K562 (cell line): ENCODE measurements at regions not wholly inside any gene's neighbourhood (a gene's known extent, or its start where the extent isn't known, plus 50 kb on each side); places are given as distances from the start of the nearest gene placed in this dataset.

Experiments used
- ATAC-seq: fragments of 200-7000 bp; cut with Tn5 transposase; 3 replicates; pipeline ENCODE4 v1.9.1; 2020; ENCODE audit warnings: moderate library complexity
- BruUV-seq: library from RNA; stranded (reverse); fragments of 400-500 nt; replicated peaks from 2 replicates; lab custom pipeline; 2021; lab: Mats Ljungman, UMichigan
- CTCF ChIA-PET: fragments of 300-600 bp; formaldehyde crosslinking; extraction: SDS; loops from one replicate; lab custom pipeline; 2021; ENCODE audit warnings: low intra/inter-chr PET ratio; lab: Yijun Ruan, JAX
- POLR2A ChIA-PET: fragments of 300-600, 350-650 bp; sonication (Branson Sonifier 250); formaldehyde crosslinking; extraction: SDS; loops from one replicate; lab custom pipeline; 2021; ENCODE audit warnings: antibody characterized with exemption, inconsistent platforms; lab: Yijun Ruan, JAX
- DNase-seq, 4 experiments: peaks; one replicate each; pipeline versions ENCODE4 v3.0.0 to v3.0.0-alpha.2; 2011 to 2018; ENCODE audit warnings: low spot score in 3 of 4, mixed read lengths in 3 of 4; ENCODE audit errors: extremely low read depth in 1 of 4
- FAIRE-seq: peaks from 2 replicates; lab custom pipeline; 2011; peaks lifted over from hg19 to GRCh38; lab: Jason Lieb, UNC
- H2AFZ ChIP-seq: 2 replicates; pipeline ENCODE4 v1.6.0; 2011; ENCODE audit warnings: low read depth, low read length, control low read depth, inconsistent platforms
- H3K27ac ChIP-seq: fragments of 200-600 bp; 3 replicates; pipeline ENCODE4 v1.8.0; 2011; ENCODE audit warnings: low read depth, mild to moderate bottlenecking, control low read depth, inconsistent platforms, low read length, moderate library complexity, mixed read lengths; ENCODE audit errors: extremely low read depth
- H3K27me3 ChIP-seq, 2 experiments: fragments of 300-600 bp in 1 of 2; 2 replicates in 1 of 2; 3 replicates in 1 of 2; pipeline versions ENCODE4 v1.6.0 to v1.8.0; 2011; ENCODE audit warnings: inconsistent platforms in 2 of 2, low read length in 2 of 2, mild to moderate bottlenecking in 1 of 2, mixed read lengths in 1 of 2, moderate library complexity in 1 of 2; ENCODE audit not compliant: control insufficient read depth in 2 of 2, insufficient read depth in 2 of 2
- H3K36me3 ChIP-seq: fragments of 300-600 bp; 3 replicates; pipeline ENCODE4 v1.8.0; 2011; ENCODE audit warnings: mild to moderate bottlenecking, low read length, inconsistent platforms; ENCODE audit not compliant: control insufficient read depth, insufficient read depth
- H3K4me1 ChIP-seq, 2 experiments: fragments of 200-600 bp in 1 of 2; replicated peaks in 1 of 2; 2 replicates in 1 of 2; 3 replicates in 1 of 2; pipeline versions ENCODE4 v1.5.1 to v1.8.0; 2011; ENCODE audit warnings: inconsistent platforms in 2 of 2, low read length in 2 of 2, mild to moderate bottlenecking in 1 of 2, mixed read lengths in 1 of 2, moderate library complexity in 1 of 2; ENCODE audit not compliant: control insufficient read depth in 2 of 2, insufficient read depth in 2 of 2
- H3K4me2 ChIP-seq: 2 replicates; pipeline ENCODE4 v1.6.1; 2011; ENCODE audit warnings: low read length, control low read depth, inconsistent platforms, mixed read lengths; ENCODE audit not compliant: insufficient read depth
- H3K4me3 ChIP-seq: fragments of 200-600 bp; sonication (generic), shearing (Covaris generic); 2 replicates; pipeline ENCODE4 v1.5.1; 2016; ENCODE audit warnings: control low read depth, inconsistent platforms
- H3K79me2 ChIP-seq: fragments of 200-600 bp; 3 replicates; pipeline ENCODE4 v1.8.0; 2011; ENCODE audit warnings: low read length, inconsistent platforms; ENCODE audit not compliant: control insufficient read depth, insufficient read depth
- H3K9ac ChIP-seq, 2 experiments: 2 replicates each; pipeline versions ENCODE4 v1.6.0 to v1.6.1; 2011; ENCODE audit warnings: low read depth in 2 of 2, low read length in 2 of 2, control low read depth in 1 of 2, inconsistent platforms in 1 of 2, mild to moderate bottlenecking in 1 of 2, mixed read lengths in 1 of 2; ENCODE audit not compliant: insufficient read depth in 1 of 2
- H3K9me1 ChIP-seq: one replicate; pipeline ENCODE4 v1.6.0; 2011; ENCODE audit warnings: inconsistent platforms, mild to moderate bottlenecking, low read length, moderate library complexity; ENCODE audit not compliant: control insufficient read depth, insufficient read depth
- H3K9me3 ChIP-seq: replicated peaks from 2 replicates; pipeline ENCODE4 v1.5.1; 2011; ENCODE audit warnings: low read depth, low read length, inconsistent platforms; ENCODE audit not compliant: control insufficient read depth, insufficient read depth
- H4K20me1 ChIP-seq: replicated peaks from 2 replicates; pipeline ENCODE4 v1.6.1; 2011; ENCODE audit warnings: low read length, inconsistent platforms, mixed read lengths; ENCODE audit not compliant: control insufficient read depth, insufficient read depth
- CREBBP ChIP-seq: IDR thresholded peaks from one replicate; pipeline ENCODE4 v1.6.1; 2012; ENCODE audit warnings: low read depth, mild to moderate bottlenecking, control low read depth, inconsistent platforms, low read length
- E2F6 ChIP-seq, 2 experiments: IDR thresholded peaks; 2 replicates each; pipeline ENCODE4 v1.6.1; 2011; ENCODE audit warnings: borderline replicate concordance in 1 of 2, control low read depth in 1 of 2, low read depth in 1 of 2, low read length in 1 of 2, mild to moderate bottlenecking in 1 of 2, mixed read lengths in 1 of 2, moderate library complexity in 1 of 2; ENCODE audit not compliant: insufficient read depth in 1 of 2, insufficient read length in 1 of 2, poor library complexity in 1 of 2, severe bottlenecking in 1 of 2; ENCODE audit errors: extremely low read depth in 1 of 2
- NFYB ChIP-seq: IDR thresholded peaks from 2 replicates; pipeline ENCODE4 v1.6.1; 2011; ENCODE audit warnings: mild to moderate bottlenecking, moderate library complexity; ENCODE audit not compliant: insufficient read length; ENCODE audit errors: extremely low read depth
- ZNF263 ChIP-seq: sonication (generic); formaldehyde crosslinking; IDR thresholded peaks from 2 replicates; pipeline ENCODE4 v1.8.0; 2022; ENCODE audit warnings: mild to moderate bottlenecking, missing genetic modification reagents, borderline replicate concordance
- WGBS: fragments of 100-300 bp; shearing (Covaris generic); methylation state at CpG from one replicate; pipeline ENCODE4 v1.1.6; 2016; ENCODE audit warnings: low coverage, mixed read lengths; ENCODE audit not compliant: insufficient coverage; ENCODE audit errors: missing lambda C conversion rate; 5-methylcytosine and 5-hydroxymethylcytosine counted together
- in situ Hi-C: fragments of 300-500 bp; cut with MboI; formaldehyde crosslinking; loops from 4 replicates; pipeline ENCODE4 v1.15.0; 2018; ENCODE audit warnings: inconsistent platforms, mixed read lengths
- intact Hi-C: fragments of 100-400 bp; cut with micrococcal nuclease; formaldehyde crosslinking; loops from 2 replicates; pipeline ENCODE4 v1.14.2; 2022
- TF ChIP-seq, protein P1 (sequence below): sonication (generic); formaldehyde crosslinking; IDR thresholded peaks from 2 replicates; pipeline ENCODE4 v1.5.0; 2020; ENCODE audit warnings: missing genetic modification reagents
- TF ChIP-seq, protein P2 (sequence below): fragments of 450-650 bp; IDR thresholded peaks from 2 replicates; pipeline ENCODE4 v1.6.1; 2016; ENCODE audit warnings: mild to moderate bottlenecking, moderate library complexity

GRCh38 chr22:49429066-49429465, 398.6 kb downstream of the BRD1 start:
- H3K9me1 ChIP-seq, result no peaks in the 10 kb centered on the region
- ChIA-PET CTCF (no interaction called here), POLR2A (interaction anchor here (0.7 kb wide), 1 partner anchor 14 kb away, joined by 3 read pairs; no protein-coding TSS in a partner anchor)
- H3K9ac ChIP-seq, result 0 out of 4 replicates have a peak overlapping the region, but pooled peaks of 1 of the 2 experiments have one; percentile 35
- peak in 1 of 4 experiments; percentile 21 for DNase-seq
- in situ Hi-C loops, result no loop called here
- H3K79me2 ChIP-seq, result no peaks in the 10 kb centered on the region
- FAIRE-seq, result no peak
- intact Hi-C loops, result no loop called here
- H3K36me3 ChIP-seq, result no peaks in the 10 kb centered on the region
- ATAC-seq, result peak; percentile 69
- no peak overlapping the region for H3K27ac ChIP-seq
- no peaks in the 10 kb centered on the region for H3K27me3 ChIP-seq
- H3K4me2 ChIP-seq, result no peak overlapping the region
- no peaks in the 10 kb centered on the region for H3K9me3 ChIP-seq
- 0 out of 2 replicates have a peak, but pooled peaks cover 5% of the 10 kb centered on the region for H4K20me1 ChIP-seq
- no peak overlapping the region; the same call in 1 of the 2 replicates for H2AFZ ChIP-seq
- H3K4me1 ChIP-seq, result peaks cover 0 to 5% of the 10 kb centered on the region in 2 experiments; a peak in 2 of 5 replicates
- no peak overlapping the region for H3K4me3 ChIP-seq
- no TSS peak for BruUV-seq
- WGBS, result 18% methylated on average over 3 of the region's 7 CpGs
- peak; percentile 68 to 94 for TF ChIP-seq E2F6 (IDR thresholded peaks at IDR 0.05; ENCODE audit: borderline replicate concordance in 1 of 2, extremely low read depth in 1 of 2, insufficient read depth in 1 of 2, insufficient read length in 1 of 2, low read depth in 1 of 2, low read length in 1 of 2, poor library complexity in 1 of 2, severe bottlenecking in 1 of 2)
- no peak for TF ChIP-seq ZNF263 (CRISPR knock-in tag)
- no peak for TF ChIP-seq CREBBP
- TF ChIP-seq, protein P1, sequence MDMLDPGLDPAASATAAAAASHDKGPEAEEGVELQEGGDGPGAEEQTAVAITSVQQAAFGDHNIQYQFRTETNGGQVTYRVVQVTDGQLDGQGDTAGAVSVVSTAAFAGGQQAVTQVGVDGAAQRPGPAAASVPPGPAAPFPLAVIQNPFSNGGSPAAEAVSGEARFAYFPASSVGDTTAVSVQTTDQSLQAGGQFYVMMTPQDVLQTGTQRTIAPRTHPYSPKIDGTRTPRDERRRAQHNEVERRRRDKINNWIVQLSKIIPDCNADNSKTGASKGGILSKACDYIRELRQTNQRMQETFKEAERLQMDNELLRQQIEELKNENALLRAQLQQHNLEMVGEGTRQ (CRISPR knock-in tag), result 0 out of 2 replicates have a peak, but pooled peaks have one; percentile 13
- TF ChIP-seq, protein P2, sequence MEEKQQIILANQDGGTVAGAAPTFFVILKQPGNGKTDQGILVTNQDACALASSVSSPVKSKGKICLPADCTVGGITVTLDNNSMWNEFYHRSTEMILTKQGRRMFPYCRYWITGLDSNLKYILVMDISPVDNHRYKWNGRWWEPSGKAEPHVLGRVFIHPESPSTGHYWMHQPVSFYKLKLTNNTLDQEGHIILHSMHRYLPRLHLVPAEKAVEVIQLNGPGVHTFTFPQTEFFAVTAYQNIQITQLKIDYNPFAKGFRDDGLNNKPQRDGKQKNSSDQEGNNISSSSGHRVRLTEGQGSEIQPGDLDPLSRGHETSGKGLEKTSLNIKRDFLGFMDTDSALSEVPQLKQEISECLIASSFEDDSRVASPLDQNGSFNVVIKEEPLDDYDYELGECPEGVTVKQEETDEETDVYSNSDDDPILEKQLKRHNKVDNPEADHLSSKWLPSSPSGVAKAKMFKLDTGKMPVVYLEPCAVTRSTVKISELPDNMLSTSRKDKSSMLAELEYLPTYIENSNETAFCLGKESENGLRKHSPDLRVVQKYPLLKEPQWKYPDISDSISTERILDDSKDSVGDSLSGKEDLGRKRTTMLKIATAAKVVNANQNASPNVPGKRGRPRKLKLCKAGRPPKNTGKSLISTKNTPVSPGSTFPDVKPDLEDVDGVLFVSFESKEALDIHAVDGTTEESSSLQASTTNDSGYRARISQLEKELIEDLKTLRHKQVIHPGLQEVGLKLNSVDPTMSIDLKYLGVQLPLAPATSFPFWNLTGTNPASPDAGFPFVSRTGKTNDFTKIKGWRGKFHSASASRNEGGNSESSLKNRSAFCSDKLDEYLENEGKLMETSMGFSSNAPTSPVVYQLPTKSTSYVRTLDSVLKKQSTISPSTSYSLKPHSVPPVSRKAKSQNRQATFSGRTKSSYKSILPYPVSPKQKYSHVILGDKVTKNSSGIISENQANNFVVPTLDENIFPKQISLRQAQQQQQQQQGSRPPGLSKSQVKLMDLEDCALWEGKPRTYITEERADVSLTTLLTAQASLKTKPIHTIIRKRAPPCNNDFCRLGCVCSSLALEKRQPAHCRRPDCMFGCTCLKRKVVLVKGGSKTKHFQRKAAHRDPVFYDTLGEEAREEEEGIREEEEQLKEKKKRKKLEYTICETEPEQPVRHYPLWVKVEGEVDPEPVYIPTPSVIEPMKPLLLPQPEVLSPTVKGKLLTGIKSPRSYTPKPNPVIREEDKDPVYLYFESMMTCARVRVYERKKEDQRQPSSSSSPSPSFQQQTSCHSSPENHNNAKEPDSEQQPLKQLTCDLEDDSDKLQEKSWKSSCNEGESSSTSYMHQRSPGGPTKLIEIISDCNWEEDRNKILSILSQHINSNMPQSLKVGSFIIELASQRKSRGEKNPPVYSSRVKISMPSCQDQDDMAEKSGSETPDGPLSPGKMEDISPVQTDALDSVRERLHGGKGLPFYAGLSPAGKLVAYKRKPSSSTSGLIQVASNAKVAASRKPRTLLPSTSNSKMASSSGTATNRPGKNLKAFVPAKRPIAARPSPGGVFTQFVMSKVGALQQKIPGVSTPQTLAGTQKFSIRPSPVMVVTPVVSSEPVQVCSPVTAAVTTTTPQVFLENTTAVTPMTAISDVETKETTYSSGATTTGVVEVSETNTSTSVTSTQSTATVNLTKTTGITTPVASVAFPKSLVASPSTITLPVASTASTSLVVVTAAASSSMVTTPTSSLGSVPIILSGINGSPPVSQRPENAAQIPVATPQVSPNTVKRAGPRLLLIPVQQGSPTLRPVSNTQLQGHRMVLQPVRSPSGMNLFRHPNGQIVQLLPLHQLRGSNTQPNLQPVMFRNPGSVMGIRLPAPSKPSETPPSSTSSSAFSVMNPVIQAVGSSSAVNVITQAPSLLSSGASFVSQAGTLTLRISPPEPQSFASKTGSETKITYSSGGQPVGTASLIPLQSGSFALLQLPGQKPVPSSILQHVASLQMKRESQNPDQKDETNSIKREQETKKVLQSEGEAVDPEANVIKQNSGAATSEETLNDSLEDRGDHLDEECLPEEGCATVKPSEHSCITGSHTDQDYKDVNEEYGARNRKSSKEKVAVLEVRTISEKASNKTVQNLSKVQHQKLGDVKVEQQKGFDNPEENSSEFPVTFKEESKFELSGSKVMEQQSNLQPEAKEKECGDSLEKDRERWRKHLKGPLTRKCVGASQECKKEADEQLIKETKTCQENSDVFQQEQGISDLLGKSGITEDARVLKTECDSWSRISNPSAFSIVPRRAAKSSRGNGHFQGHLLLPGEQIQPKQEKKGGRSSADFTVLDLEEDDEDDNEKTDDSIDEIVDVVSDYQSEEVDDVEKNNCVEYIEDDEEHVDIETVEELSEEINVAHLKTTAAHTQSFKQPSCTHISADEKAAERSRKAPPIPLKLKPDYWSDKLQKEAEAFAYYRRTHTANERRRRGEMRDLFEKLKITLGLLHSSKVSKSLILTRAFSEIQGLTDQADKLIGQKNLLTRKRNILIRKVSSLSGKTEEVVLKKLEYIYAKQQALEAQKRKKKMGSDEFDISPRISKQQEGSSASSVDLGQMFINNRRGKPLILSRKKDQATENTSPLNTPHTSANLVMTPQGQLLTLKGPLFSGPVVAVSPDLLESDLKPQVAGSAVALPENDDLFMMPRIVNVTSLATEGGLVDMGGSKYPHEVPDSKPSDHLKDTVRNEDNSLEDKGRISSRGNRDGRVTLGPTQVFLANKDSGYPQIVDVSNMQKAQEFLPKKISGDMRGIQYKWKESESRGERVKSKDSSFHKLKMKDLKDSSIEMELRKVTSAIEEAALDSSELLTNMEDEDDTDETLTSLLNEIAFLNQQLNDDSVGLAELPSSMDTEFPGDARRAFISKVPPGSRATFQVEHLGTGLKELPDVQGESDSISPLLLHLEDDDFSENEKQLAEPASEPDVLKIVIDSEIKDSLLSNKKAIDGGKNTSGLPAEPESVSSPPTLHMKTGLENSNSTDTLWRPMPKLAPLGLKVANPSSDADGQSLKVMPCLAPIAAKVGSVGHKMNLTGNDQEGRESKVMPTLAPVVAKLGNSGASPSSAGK, result peak; percentile 43
- no peak for TF ChIP-seq NFYB
